ENCODE measurements at regions not wholly inside any gene's neighbourhood (a gene's known extent, or its start where the extent isn't known, plus 50 kb on each side); places are given as distances from the start of the nearest gene placed in this dataset.

- no peak for DNase-seq
These were observed 270.3 kb upstream of the NEBL start for GRCh38 chr10:21167288-21168010.

GRCh38 chr10:21166557-21167287, 269.6 kb upstream of the NEBL start:
- no peak for DNase-seq

- no peak for DNase-seq
These were observed 268.4 kb upstream of the NEBL start for GRCh38 chr10:21165489-21165888.

- DNase-seq: no peak
These were observed 267.6 kb upstream of the NEBL start for GRCh38 chr10:21164687-21165086.

- no peak for DNase-seq
These were observed 265.8 kb upstream of the NEBL start for GRCh38 chr10:21162948-21163347.

- no peak for DNase-seq
These were observed 264.5 kb upstream of the NEBL start for GRCh38 chr10:21161647-21162046.

- no peak for DNase-seq
These were observed 264.0 kb upstream of the NEBL start for GRCh38 chr10:21161090-21161625.

- no peak for DNase-seq
These were observed 263.0 kb upstream of the NEBL start for GRCh38 chr10:21160116-21160515.

- DNase-seq: no peak
These were observed 262.6 kb upstream of the NEBL start for GRCh38 chr10:21159669-21160068.

GRCh38 chr10:21158301-21158700, 261.2 kb upstream of the NEBL start:
- no peak for DNase-seq

GRCh38 chr10:21157664-21158063, 260.6 kb upstream of the NEBL start:
- no peak for DNase-seq

GRCh38 chr10:21150166-21150565, 253.1 kb upstream of the NEBL start:
- DNase-seq: no peak

GRCh38 chr10:21146436-21146789, 249.3 kb upstream of the NEBL start:
- DNase-seq: no peak

GRCh38 chr10:21145751-21146435, 248.8 kb upstream of the NEBL start:
- no peak for DNase-seq

GRCh38 chr10:21144047-21144446, 246.9 kb upstream of the NEBL start:
- no peak for DNase-seq

GRCh38 chr10:21141946-21142492, 244.9 kb upstream of the NEBL start:
- DNase-seq: no peak

GRCh38 chr10:21138769-21139340, 241.7 kb upstream of the NEBL start:
- no peak for DNase-seq

GRCh38 chr10:21135023-21135931, 238.2 kb upstream of the NEBL start:
- no peak for DNase-seq

GRCh38 chr10:21134645-21135022, 237.5 kb upstream of the NEBL start:
- DNase-seq: no peak

GRCh38 chr10:21130683-21131442, 233.8 kb upstream of the NEBL start:
- no peak for DNase-seq

GRCh38 chr10:21130108-21130507, 233.0 kb upstream of the NEBL start:
- DNase-seq: no peak

Data from inflammatory macrophage treated with lipopolysaccharide for 4 hours (primary cell).